Activated CD4-positive, alpha-beta T cell treated with anti-CD3 and anti-CD28 coated beads, Interleukin-2, amount 50 U/mL, for 48 hours (primary cell): ENCODE measurements at regions not wholly inside any gene's neighbourhood (a gene's known extent, or its start where the extent isn't known, plus 50 kb on each side); places are given as distances from the start of the nearest gene placed in this dataset.
A peak's percentile ranks its signal among the peaks of the same experiment; 100 is the strongest.
"Not testable (repeated sequence)": the region's sequence is repeated elsewhere in the genome, so short reads cannot be mapped to it uniquely, and the experiment has no call there.

Experiments used
- DNase-seq, 2 experiments: peaks; one replicate each; pipeline ENCODE4 v3.0.0-alpha.2; 2020

GRCh38 chr14:105862581-105863239 lies 336.3 kb downstream of the TMEM121 start:
- peak in 1 of 2 experiments; percentile 1 for DNase-seq

DNA sequence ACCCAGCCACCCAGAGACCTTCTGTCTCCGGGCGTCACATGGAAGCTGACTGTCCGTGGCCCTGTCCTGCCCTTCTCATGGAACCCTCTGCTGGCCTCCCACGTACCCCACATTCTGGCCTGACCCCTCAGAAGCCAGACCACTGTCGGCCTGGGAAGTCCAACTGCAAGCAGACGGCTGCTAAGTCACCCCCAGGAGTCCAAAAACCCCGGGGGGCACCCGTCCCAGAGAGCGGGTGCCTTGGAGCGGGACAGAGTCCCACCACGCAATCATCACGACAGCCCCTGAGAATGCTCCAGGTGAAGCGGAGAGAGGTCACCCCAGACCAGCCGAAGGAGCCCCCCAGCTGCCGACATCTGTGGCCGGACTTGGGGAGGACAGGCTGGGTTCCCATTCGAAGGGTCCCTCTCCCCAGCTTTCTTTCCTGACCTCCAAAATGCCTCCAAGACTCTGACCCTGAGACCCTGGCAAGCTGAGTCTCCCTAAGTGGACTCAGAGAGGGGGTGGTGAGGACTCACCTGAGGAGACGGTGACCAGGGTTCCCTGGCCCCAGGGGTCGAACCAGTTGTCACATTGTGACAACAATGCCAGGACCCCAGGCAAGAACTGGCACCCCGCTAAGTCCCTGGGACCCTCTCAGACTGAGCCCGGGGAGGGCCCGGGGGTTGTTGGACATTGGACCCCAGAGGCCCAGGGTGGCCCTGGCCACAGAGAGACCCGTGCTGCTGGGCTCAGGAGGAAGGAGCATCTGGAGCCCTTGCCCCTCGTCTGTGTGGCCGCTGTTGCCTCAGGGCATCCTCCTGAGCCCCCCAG lies 337.1 kb downstream of the TMEM121 start:
- DNase-seq, result peak in 1 of 2 experiments; percentile 1

DNA sequence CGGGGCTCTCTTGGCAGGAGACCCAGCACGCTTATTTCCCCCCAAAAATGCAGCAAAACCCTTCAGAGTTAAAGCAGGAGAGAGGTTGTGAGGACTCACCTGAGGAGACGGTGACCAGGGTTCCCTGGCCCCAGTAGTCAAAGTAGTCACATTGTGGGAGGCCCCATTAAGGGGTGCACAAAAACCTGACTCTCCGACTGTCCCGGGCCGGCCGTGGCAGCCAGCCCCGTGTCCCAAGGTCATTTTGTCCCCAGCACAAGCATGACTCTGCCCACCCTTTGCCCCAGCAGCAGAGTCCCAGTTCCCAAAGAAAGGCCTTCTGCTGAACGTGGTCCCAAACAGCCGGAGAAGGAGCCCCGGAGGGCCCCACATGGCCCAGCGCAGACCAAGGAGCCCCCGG lies 337.7 kb downstream of the TMEM121 start:
- no peak for DNase-seq

DNA sequence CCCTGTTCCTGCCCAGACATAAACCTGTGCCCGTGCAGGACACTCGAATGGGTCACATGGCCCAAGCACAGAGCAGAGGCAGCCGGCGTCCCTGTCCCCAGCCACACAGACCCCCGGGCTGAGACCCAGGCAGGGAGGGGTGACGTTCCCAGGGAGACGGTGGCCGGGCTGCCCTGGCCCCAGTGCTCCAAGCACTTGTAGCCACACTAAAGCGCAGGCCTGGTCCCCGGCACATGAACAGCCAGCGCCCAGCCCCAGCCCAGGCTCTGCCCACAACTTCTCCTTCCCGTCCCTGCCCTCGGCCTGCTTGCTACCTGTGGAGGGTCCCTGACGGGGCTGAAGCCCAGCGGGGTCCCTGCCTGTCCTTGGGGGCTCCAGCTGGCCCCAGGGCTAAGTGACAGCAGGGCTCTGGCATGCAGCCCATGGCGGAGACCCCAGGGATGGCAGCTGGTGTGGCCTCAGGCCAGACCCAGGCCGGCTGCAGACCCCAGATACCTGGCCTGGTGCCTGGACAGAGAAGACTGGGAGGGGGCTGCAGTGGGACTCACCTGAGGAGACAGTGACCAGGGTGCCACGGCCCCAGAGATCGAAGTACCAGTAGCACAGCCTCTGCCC lies 338.4 kb downstream of the TMEM121 start:
- DNase-seq, result no peak

DNA sequence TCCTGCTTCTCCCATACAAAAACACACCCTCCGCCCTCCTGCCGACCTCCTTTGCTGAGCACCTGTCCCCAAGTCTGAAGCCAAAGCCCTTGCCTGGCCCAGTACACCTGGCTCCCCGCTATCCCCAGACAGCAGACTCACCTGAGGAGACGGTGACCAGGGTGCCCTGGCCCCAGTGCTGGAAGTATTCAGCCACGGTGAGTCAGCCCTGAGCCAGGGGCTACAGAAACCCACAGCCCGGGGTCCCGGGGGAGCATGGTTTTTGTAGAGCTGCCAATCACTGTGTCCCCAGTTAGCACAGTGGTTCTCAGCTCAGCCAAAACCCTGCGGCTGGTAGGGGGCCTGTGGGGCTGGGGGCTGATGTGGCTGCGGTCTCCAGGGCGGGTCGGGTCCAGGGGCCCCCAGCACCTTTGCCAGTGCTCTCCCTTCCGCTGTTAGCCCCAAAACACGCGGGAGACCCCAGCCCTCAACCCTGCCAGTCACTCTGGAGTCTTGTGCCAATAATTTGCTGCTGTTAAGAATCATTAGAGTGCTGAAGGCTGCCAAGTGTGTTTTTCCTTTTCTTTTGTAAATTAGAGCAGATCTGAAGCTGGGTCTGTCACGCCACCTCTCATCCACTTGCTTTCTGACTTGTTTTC lies 339.0 kb downstream of the TMEM121 start:
- no peak for DNase-seq

GRCh38 chr14:105865904-105866840 lies 339.8 kb downstream of the TMEM121 start:
- DNase-seq, result no peak

GRCh38 chr14:105866841-105867321 lies 340.5 kb downstream of the TMEM121 start:
- DNase-seq, result no peak

DNA sequence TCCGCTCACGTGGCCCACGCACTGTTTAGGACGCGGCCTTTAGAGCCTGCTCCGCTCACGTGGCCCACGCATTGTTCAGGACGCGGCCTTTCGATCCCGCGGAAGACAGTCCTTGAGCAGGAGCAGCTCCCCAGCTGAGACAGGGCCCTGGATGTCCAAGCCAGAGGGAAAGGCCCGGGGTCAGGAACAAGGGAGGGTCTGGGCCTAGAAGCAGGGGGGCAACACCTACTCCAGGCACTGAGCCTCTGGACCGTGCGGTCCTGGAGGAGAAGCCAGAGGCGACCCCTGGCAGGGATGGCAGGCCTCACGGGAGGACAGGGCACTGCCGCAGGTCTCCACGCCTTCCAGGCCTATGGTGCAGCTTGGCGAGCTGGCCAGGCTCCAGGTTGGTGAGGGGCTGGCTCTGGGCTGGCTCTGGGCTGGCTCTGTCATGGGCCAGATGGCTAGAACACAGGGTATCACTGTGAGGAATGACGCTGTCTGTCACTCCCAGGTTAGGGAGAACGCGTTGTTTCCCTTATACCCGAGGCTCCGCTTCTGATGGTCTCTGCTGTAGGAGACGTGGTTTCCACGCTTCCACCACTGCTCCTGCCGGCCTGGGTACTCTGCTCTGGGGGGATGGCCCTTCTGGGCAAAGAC lies 341.7 kb downstream of the TMEM121 start:
- DNase-seq, result no peak

DNA sequence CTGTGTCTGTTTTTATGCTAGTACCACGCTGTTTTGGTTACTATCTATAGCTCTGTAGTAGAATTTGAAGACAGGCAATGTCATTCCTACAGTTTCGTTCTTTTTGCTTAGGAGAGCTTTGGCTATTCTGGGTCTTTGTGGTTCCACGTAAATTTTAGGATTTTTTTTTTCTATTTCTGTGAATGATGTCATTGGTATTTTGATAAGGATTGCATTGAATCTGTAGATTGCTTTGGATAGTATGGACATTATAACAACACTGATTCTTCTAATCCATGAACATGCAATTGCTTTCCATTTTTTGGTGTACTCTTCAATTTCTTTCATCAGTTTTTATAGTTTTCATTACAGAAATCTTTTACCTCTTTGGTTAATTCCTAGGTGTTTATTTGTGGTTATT lies 345.2 kb downstream of the TMEM121 start:
- no peak for DNase-seq

DNA sequence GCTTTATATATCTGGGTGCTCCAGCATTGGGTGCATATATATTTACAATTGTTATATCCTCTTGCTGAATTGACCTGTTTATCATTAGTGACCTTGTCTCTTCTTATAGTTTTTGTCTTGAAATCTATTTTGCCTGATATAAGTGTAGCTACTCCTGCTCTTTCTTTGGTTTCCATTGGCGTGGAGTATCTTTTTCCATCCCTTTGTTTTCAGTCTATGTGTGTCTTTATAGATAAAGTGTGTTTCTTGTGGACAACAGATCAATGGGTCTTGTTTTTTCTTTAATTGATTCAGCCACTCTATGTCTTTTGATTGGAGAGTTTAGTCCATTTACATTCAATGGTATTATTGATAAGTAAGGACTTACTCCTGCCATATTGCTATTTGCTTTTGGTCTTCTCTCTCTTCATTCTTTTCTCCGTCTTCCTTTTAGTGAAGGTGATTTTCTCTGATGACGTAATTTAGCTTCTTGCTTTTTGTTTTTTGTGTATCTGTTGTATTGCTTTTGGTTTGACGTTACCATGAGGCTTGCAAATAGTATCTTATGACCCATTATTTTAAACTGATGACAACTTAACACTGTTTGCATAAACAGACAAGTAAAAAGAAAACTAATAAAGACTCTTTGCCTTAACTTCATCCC lies 347.6 kb downstream of the TMEM121 start:
- DNase-seq, result no peak

DNA sequence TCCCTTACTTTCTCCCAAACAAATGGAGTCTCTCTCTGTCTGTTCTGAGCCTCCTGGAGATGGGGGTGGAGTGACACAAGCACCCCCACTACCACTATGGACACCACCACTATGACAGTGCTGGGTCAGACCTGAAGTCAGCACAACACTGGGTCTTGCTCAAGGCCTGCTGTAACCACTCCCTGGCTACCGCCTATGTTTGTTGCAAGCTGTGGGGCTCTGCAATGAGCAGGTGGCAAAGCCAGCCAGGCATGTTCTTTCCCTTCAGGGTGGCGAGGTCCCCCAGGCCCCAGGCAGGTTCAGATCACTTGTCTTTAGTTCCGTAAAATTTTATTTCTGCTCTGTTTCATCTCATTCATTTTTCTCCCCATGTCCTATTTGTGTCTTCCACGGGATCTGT lies 349.8 kb downstream of the TMEM121 start:
- DNase-seq, result no peak

DNA sequence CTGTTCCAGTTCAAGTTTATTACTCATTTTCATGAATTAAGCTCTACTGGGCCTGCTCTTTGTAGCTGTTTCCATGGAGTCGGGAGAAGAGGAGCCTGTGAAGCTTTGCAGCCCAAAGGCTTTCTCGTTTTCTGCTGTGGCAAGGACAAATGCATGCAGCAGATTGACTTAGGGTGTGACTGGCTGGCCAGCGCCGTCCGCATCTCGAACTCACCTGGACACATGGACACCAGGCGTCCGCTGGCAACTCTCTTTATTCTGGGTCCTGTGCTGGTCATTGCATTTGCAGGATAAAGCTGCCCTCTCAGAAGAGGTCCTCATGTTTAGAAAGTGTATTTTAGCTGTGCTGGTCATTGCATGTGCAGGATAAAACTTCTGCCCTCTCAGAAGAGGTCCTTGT lies 350.4 kb downstream of the TMEM121 start:
- DNase-seq, result no peak

DNA sequence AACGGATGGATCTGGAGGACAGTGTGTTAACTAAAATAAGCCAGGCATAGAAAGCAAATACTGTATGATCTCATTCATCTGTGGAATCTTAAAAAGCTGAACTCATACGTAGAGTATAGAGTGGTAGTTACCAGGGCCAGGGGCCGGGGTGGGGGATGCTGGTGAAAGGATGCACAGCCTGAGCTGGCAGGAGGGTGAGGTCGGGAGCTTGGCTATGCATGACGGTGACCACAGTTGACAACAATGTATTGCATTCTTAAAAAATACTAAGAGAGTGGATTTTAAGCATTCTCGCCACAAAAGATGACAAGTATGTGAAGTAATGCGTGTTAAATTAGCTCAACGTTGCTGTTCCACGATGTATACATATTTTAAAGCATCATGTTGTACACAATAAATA lies 351.3 kb downstream of the TMEM121 start:
- DNase-seq, result no peak

DNA sequence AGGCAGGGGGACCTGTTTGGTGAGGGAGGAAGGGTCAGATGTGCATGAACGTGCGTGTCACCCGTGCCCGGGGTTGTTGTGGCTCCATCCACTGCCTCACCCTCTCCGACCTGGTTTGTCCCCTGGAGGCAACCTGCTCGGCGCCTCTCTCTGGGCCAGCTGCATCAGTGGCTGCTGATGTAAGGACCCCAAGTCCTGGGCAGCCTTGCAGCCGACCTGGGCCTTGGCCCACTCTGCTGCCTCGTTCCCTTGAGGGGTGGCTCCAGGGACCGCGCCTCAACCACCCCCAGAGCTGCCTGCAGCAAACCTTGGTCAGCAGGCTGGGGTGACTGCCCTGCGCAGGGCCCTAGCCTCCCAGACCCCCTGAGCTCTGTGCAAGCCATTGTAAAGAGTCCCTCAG lies 351.7 kb downstream of the TMEM121 start:
- DNase-seq, result no peak

DNA sequence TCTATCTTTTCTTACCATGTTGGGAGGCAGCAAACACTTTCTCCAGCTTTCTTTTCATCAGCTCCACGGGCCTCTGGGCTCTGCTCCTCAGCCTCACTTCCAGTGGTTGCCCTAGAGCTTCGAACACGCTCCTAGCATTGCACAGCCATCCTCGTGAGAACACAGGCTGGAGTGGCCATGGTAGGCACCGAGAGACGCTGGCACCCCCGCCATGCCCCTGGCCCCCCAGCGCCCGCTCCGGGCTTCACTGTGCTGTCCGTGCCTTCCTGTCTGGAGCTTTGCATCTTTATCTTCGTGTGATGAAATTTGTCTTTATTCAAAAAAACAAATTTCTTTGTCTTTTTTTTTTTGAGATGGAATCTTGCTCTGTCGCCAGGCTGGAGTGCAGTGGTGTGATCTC lies 352.2 kb downstream of the TMEM121 start:
- no peak for DNase-seq

- DNase-seq, result no peak
Observed at GRCh38 chr14:105879503-105879866, 353.1 kb downstream of the TMEM121 start.

DNA sequence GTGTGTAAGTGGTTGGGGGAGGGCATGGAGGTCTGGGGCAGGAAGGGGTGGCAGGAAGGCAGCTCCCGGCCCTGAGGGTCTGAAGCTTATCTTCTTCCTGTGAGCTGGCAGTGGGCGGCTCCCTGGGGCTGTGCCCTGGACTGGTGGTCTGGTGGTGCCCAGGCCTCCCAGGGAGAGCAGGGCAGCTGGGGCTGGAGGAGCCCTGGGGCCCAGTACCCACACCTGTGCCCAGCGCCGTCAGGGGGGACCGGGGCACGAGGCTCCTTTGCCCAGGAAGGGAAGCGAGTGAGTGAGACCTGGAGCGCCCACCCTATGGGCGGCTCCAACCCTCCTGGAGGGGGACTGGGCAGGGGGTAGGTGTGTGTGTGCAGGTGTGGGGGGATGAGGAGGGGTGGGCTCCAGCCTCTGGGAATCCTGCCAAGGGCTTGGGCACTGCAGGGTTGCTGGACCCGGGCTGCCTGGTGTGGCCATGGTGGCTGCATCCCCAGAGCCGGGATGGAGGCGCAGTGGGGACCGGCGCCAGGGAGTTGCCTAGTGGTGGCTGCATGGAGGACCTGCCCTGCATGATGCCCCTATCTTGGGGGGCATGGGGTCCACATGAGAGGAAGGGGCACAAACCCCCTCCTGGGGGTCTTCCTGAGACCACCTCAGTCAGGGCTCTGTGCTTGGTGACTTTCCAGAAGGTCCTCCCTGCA lies 353.6 kb downstream of the TMEM121 start:
- DNase-seq, result no peak

DNA sequence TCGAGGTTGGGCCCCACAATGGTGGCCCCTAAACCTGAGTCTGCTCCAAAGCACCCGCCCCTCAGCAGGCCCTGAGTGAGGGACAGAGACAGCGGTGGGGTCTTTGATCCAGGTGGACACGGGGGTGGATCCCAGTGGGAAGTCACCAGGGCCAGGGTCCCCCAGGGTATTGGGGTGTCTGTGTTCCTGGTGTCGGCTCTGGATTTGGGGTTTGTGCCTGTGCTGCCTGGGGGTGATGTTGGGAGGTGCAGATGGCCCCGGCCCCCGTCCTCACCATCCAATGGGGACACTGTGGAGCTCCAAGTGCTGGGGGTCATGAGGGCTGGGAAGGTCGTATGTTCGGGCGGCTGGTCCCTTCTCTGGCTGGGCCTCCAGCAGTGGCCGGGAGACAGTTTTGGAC lies 354.2 kb downstream of the TMEM121 start:
- no peak for DNase-seq

GRCh38 chr14:105881021-105881930 lies 354.9 kb downstream of the TMEM121 start:
- DNase-seq, result no peak

DNA sequence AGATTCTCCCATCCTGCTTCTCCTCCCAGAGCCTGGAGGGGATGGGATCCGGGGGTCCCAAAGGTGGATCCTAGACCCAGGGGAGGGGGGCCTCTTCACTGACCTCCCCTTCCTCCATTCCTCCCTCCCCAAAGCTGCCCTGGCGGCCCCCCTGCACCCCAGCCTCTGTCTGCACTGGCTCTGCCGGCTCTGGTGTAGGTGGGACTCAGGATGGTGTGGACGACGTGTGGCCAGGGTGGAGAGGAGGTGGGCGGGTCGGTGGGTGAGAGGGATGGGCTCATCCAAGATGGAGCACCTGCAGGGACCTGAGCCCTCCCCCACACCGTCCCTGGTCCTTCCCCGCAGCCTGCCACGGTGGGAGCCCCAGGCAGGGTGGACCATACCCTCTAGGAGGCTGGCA lies 355.6 kb downstream of the TMEM121 start:
- DNase-seq, result not testable (repeated sequence)
